GM21825 (cell line): ENCODE measurements at regions not wholly inside any gene's neighbourhood (a gene's known extent, or its start where the extent isn't known, plus 50 kb on each side); places are given as distances from the start of the nearest gene placed in this dataset.

Source experiments
- ATAC-seq: cut with Tn5 transposase; IDR thresholded peaks from one replicate; pipeline ENCODE4 v1.9.1; 2021; ENCODE audit warnings: mild to moderate bottlenecking, moderate library complexity; ENCODE audit not compliant: unreplicated experiment

DNA sequence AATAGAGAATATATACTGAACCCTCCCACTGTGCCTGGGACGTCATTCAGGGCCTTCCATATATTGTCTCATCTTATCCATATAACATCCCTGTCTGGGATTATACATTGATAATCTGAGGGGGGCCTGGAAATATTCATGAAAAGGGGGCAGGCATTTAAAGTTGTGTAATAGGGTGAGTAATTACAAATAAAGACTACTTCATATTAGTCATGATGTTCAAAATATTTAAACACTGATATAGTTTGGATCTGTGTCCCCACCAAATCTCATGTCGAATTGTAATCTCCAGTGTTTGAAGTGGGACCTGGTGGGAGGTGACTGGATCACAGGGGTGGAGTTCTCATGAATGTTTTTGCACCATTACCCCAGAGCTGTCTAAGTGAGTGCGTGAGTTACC, 97.8 kb downstream of the AQP9 start:
- ATAC-seq = no peak

DNA sequence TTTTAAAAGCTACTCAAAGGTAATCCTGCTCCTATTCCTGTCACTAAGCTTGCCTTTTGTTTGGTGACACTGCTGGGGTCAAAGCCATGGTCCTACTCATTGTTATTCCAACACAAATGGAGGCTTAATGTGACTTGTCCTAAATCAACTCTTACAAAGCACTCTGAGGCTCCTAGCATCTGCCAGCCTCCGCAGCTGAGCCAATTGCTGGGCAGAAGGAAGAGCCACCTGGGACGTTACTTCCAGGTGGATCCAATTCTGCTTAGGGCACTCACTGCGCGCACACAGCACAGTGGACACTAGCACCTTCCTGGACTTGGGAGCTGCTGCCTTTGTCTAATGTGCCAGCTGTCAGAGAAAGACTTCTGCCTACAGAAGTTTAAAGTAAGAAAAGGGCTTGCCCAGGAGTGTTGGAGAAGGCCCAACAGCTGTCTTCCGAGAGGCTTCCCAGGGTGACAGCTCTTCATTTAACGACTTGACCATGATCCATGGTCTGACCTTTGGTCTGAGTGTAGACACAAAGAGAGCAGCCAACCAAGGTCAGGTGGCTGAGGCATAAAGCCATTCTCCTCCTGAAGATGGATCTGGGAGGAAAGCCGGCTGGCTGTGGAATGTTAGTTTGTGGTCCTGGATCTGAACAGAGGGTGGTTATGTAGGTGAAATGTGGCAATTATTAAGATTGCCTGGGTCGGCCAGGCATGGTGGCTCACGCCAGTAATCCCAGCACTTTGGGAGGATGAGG, 102.2 kb downstream of the AQP9 start:
- no peak for ATAC-seq

DNA sequence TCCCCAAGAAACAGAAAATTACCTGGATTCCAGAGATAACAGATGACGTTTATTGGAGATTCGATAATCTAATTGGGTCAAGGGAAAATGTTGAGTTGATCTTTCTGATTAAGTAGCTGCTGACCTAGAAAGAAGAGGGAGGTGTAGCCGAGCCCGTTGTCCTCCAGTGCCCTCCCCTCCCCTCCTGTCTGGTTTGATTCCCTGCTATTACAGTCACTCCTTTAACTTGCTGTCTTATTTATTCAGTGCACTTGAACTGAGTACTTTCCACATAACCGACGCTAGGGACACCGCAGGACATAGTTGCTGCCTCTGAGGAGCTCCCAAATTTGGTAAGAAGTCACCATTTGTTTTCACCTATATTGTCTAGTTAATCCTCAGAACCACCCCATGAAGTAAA, 103.7 kb downstream of the AQP9 start:
- ATAC-seq = no peak

GRCh38 chr15:58243070-58243469, 104.9 kb downstream of the AQP9 start:
- ATAC-seq = no peak

GRCh38 chr15:58244536-58244935, 106.4 kb downstream of the AQP9 start:
- ATAC-seq = no peak

GRCh38 chr15:58246041-58246440, 107.9 kb downstream of the AQP9 start:
- no peak for ATAC-seq

DNA sequence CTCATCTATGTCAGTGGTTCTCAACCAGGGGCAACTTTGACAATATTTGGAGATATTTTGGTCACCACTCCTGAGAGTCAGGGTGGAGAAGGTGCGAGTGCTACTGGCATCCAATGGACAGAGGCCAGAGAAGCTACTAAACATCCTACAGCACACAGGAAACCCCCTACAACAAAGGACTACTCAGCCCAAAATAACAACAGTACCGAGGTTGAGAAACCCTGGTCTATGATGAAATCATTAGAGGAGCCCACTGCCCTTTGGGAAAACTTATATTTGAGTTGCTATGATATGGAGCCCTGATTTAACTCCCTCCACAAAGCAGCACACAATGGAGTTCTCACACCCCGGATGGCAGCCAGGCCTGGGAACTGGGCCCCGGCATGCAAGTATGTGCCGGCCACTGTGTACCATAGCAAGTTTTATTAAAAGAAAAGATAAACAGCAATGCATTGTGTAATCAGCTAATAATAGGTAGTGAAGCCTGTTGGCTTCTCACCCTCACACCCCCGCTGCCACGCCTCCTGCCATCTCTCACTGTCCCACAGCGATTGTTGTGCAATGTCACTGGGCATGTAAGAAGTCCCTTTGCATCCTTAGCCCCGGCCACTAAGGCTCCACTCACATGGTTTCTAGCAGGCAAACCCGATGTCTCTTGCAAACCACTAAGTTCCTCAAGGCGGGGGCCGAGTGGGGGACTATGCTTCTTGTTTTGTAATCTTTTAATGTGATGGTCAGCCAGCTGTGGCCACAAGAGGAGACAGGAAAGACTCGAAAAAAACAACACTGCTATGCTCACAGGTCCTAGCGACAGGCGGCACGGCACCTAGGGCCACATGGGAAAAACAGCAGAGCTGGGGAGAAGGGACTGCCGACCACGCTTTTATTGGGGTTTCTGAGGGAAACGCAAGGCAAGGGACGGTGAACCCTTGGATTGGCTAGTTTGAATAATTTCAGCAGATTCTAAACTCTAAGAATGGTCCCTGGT, 110.0 kb downstream of the AQP9 start:
- no peak for ATAC-seq

GRCh38 chr15:58249646-58250312, 111.6 kb downstream of the AQP9 start:
- ATAC-seq = no peak

DNA sequence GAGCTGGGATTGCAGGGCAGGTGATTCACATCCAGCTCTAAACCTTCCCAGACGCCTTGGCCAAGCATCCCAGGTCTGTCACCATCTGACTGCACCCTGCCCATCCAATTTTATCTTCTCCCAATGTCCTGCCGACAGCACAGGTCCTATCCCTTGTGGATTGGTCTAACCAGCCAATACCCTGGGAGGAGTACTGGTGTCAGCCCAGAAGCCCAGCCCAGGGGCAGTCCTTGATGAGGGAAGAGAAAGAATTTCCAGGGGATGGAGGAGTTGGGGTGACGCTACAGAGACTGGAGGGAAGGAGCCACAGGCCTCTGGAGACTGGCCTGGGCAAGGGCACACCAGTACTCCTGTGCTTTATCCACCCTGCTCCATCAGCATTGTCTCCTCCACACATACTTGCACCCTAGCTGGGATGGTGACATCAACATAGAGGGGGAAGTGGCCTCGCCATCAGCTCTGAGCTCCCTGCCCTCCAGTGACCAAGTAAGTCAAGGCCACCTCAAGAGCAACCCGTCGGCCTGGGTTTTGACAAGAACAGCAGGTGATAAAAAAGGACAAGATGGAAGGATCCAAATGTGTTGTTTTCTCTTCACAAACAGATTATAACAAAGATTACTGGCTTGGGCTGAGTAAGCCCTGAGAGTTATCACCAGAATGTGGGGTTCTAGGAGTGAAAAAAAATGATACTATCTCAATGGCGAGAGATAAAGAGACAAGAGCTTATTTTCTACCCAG, 114.6 kb downstream of the AQP9 start:
- ATAC-seq = no peak

- no peak for ATAC-seq
Measured at GRCh38 chr15:58257776-58258325, 119.7 kb downstream of the AQP9 start.

DNA sequence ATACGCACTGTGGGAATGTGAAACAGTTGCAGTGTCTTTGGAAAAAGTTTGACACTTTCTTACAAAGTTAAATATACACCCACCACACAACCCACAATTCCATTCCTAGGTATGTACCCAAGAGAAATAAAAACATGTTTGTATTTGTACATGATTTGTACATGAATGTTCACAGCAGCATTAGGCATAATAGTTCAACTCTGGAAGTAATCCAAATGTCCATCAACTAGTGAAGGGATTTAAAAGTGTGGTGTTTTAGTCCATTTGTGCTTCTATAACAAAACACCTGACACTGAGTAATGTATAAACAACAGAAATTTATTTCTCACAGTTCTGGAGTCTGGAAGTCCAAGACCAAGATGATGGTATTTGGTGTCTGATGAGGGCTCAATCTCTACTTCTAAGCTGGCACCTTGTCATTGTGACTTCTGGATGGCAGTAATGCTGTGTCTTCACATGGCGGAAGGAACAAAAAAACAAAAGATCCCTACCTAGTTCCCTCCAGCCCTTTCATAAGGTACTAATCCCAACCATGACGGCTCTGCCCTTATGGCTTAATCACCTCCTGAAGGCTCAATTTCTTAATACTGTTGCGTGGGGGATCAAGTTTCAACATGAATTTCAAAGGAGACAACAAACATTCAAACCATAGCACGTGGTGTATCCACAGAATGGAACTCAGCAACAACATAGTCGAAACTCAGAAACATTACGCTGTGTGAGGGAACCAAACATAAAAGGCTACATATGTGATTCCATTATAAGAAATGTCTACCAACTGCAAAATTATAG, 120.5 kb downstream of the AQP9 start:
- no peak for ATAC-seq

- ATAC-seq = no peak
Measured at GRCh38 chr15:58260205-58260724, 122.1 kb downstream of the AQP9 start.

DNA sequence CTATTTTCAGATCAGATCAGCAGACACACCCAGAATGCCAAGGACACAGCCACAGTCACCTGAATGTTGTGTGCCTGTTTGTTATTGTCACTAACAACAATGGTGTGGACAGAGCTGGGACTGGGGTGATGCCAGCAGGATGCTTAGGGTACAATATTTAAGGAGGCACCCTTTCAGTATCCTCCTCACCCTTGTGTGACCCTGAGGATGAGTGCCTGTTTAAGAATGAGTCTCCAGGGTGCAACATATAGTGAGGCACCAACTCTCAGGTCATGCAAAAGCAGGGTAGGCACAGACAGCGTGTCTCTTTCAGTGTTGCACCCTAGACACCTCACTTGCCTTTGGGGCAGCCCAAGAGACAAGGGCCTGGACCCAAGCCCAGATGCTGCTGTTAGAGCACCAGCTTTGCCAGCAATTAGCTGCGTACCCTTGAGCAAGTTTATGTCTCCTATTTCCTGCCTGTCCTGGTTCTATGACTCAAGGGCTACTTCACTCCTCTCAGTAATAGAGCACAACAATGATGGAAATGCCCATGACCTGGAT, 122.6 kb downstream of the AQP9 start:
- no peak for ATAC-seq

DNA sequence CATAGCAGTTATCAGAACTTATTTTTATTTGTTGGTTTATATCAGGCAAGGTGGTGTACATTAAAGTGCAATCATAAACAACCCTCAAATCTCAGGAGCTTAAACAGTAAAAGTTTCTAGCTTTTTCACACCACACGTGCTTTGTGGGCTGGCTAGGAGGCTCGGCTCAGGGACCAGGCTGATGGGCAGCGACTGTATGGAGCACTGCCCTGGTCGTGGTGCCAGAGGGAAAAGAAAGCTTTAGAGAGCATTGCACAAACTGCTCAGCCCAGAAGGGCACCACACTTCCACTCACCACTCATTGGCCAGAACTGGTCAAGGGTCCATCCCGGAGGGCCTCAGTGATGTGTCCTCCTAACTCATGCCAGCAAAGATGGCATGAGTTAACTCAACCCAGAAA, 123.2 kb downstream of the AQP9 start:
- ATAC-seq = no peak

- ATAC-seq = no peak
Measured at GRCh38 chr15:58264053-58264971, 126.1 kb downstream of the AQP9 start.

DNA sequence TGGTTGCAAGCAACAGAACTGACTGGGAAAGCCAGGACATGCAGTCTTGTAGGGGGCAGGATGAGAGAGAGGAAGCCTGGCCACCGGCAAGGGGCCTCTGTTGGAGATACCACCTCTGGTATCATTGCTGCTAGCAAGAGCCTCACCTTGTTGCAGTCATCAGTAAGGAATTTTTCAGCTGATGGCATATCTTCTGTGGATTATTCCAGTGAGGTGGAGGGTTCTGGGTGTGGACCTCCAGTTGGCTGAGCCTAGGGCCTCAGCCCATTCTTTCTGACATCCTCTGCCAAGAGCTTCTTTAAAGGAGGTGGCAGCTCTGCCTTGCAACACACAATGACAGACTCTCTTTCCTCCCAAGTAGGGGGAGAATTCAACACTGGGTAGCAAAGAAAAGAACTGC, 128.9 kb downstream of the AQP9 start:
- no peak for ATAC-seq

GRCh38 chr15:58268746-58269267, 130.6 kb downstream of the AQP9 start:
- ATAC-seq = no peak
